CD4-positive, alpha-beta T cell treated with Interleukin-4 for 4 hours (primary cell): ENCODE measurements at regions not wholly inside any gene's neighbourhood (a gene's known extent, or its start where the extent isn't known, plus 50 kb on each side); places are given as distances from the start of the nearest gene placed in this dataset.

Experiments
- DNase-seq: peaks from one replicate; pipeline ENCODE4 v3.0.0-alpha.2; 2020

DNA sequence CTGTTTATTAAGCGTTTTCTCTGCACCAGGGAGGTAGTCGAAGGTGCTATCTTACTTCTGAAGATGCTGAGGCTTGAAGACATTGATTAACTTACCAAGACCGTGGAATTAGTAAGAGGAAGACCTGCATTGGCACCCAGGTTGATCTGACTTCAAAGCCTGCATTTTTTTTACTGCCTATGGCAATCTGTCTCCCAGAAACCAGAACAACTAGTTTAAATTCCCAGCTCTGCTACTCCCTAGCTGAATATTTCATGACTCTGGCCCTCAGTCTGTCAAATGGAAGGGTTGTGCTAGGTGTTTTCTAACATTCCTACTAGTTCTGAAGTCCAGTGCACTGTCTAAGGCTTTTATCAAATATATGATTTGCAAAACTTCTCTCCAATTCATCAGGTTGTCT lies 52.0 kb upstream of the GRAMD1B start:
- no peak for DNase-seq

- DNase-seq = no peak
Measured at GRCh38 chr11:123377355-123377754, 52.7 kb upstream of the GRAMD1B start.

DNA sequence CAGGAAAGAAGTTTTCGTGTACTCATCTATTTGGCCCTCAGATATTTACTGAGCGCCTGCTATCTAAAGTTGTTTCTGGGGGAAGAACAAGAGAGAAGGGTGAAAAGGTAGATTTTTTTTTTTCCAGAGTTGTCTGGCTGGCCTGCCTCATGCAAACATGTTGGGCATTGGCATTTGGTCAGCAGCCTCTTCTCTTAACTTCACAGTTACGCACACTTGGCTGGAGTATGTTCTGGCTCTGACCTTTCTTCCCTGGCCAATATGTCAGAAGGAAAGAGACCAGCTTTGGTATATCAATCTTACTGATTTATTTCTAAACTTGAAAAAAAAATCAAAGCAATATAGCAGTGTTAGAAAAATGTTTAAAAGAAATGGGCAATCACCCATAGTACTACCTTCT lies 54.2 kb upstream of the GRAMD1B start:
- no peak for DNase-seq

DNA sequence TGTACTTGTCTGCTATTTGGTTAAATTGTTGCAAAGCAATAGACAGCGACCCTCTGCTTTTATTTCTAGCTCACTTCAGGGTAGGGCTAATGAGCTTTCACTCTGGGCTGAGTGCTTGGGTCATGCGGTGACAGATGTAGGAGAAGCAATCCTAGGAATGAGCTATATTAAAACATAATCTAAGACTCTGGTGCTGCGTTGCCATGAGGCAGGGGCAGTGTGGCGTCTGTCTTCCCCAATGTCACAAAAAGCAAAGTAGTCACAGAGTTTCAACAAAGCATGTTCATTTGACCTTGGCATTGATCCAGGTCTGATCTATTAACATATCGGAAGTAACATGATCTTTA lies 55.5 kb upstream of the GRAMD1B start:
- DNase-seq = no peak

DNA sequence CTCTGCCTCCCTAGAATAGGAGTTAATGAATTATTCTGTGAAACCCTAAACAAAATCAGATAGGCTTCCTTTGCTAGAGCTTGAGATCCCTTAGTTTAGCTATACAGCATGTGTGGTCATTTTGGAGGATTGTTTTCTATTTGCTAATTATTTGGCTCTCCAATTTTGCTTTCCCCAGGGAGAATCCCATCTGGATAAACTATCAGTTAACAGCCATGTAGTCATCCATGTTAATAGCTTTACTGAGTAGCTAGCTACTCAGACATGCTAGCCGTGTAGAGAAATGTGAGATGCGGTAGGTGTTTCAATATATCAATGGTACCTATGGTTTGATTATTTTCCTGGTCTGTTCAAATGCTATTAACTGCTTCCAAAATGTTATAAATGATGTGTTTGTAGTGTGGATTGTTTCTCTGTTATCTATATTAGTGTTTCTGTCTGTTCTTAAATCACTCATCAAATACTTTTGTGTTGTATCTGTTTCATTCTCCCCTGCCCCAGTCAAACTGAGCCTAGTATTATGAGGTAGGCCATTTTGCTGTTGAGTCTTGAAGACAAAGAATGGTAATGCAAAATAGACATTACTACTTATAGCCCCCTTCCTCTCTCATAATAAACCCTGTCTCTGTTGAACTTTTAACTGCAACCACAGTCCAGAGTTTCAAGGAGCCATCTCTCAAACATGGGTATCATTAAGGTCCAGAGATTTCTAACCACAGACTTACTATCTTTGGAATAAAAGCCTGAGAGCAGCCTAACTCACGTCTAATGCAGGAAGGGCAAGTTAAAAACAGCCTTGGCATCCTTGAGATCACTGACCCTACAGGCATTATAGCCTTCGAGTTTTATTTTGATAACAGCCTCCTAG lies 56.1 kb upstream of the GRAMD1B start:
- no peak for DNase-seq

GRCh38 chr11:123371506-123372297 lies 58.4 kb upstream of the GRAMD1B start:
- DNase-seq = no peak

DNA sequence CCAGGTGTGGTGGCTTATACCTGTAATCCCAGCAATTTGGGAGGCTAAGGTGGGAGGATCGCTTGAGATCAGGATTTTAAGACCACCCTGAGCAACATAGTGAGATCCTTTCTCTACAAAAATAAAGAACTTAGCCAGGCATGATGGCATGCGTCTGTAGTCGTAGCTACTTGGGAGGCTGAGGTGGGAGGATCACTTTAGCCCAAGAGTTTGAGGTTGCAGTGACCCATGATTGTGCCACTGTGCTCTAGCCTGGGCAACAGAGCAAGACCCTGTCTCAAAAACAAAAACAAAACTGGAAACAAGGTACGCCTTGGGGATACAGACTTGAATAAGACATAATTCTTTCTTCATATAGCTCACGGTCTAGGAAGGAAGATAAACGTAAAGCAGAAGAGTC lies 63.1 kb upstream of the GRAMD1B start:
- no peak for DNase-seq

- DNase-seq = no peak
Measured at GRCh38 chr11:123365955-123366354, 64.1 kb upstream of the GRAMD1B start.

- DNase-seq = no peak
Measured at GRCh38 chr11:123364080-123364479, 66.0 kb upstream of the GRAMD1B start.

- DNase-seq = no peak
Measured at GRCh38 chr11:123363556-123363955, 66.5 kb upstream of the GRAMD1B start.

DNA sequence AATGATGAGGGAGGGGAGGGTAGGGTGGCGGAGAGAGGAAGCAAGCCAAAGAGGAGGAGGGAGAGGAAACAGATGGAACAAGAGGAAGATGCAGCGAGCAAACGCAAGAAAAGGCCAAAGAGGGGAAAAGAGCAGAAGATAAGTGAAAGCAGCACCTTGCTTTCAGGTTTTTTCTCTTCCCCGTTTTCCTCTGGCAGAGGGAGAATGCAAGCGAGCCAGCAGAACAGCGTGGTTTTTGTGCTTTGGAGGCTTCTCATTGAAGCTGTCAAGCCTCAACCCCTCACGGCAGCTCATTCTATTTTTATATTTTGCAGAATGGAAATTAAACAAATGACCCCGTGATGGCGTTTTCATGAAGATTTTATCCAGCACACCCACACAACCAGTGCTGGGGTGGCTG lies 67.1 kb upstream of the GRAMD1B start:
- no peak for DNase-seq

GRCh38 chr11:123362186-123362585 lies 67.9 kb upstream of the GRAMD1B start:
- no peak for DNase-seq

- DNase-seq = no peak
Measured at GRCh38 chr11:123361110-123361509, 69.0 kb upstream of the GRAMD1B start.

GRCh38 chr11:123360267-123360936 lies 69.7 kb upstream of the GRAMD1B start:
- no peak for DNase-seq

DNA sequence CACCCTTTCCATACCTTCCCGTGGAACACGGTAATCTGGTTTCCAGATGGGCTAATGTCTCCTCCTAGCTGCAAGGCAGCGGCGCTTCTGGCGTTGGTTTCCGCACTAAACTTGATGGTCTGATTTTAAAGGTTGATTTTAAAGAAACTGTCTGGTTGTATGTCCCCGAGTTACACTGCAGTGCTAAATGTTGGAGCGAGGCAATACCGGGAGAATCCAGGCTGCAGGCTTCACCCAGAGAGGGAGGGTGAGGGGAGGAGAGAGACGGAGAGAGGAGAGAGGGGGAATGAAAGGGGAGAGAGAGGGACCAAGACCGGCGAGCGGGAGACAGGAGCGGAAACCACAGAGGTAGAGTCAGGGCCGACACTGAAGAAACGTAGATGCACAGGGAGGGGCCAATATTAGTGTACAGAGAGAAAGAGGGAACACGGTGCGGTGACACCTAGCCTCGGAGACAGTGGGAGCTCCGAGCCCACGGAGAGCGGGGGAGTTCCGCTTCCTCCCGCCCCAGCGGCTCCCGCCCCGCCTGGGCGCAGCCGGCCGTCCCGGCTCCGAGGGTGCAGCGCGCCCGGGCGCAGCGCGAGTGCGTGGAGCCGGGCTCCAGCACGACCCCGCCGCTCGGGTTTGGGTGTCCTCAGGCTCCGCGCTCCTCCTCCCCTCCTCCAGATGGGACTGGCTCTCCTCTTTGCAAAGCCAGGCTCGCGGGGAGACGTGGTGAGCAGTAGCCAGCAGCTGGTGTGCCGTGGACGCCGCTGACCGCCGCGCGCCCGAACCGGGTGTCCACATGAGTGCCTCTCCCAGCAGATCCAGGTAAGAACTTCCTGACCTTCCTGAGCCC lies 71.9 kb upstream of the GRAMD1B start:
- DNase-seq = peak; percentile 18

- no peak for DNase-seq
Measured at GRCh38 chr11:123357353-123357989, 72.6 kb upstream of the GRAMD1B start.

DNA sequence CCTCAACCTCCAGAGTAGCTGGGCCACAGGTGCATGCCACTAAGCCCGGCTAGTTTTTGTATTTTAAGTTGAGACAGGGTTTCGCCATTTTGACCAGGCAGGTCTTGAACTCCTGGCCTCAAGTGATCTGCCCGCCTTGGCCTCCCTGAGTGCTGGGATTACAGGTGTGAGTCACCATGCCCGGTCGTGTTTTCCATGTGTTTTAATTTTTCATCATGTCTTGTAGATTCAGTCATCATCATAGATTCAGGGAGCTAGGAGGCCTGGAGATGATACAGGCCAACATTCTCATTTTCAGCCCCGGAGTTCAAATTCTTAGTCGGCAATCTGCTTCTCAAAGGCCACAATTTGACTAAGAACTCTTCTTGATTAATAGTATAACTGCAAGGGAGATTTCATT lies 73.5 kb upstream of the GRAMD1B start:
- no peak for DNase-seq

DNA sequence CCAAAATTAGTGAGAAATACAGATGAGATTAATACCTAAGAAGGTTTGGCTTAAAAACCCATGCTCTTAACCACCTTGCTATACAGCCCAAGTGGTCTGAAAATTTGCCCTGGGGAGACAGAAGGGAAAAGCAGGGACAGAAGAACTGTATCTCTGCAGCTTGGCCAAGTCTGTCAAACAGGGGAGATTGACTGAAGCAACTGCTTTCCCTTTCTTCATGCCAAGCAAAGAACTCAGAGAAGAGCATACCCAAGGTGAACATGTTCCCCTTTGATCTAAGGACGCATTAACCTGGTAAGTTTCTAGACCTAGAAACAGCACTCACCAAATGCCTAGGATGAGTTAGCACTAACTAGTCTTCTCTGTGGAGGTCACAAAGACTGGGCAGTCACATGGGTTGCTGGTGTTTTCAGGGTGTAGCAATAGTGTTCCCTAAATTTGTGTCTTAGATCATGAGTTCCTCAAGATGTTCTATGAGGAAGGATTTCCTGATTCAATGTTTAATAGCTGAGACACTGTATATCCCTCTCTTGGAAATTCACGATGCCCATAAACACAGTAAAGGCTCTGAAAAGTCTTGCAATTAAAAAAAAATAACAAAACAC lies 75.6 kb upstream of the GRAMD1B start:
- DNase-seq = no peak

- DNase-seq = no peak
Measured at GRCh38 chr11:123351375-123351774, 78.7 kb upstream of the GRAMD1B start.

GRCh38 chr11:123349382-123349781 lies 80.7 kb upstream of the GRAMD1B start:
- no peak for DNase-seq

GRCh38 chr11:123344790-123345357 lies 85.2 kb upstream of the GRAMD1B start:
- no peak for DNase-seq
